Tibial nerve (tissue), 4 donors: ENCODE measurements at regions not wholly inside any gene's neighbourhood (a gene's known extent, or its start where the extent isn't known, plus 50 kb on each side); places are given as distances from the start of the nearest gene placed in this dataset.

ENCODE experiments used
- EP300 ChIP-seq, 2 donors: sonication (generic); formaldehyde crosslinking; IDR thresholded peaks; one replicate each; pipeline ENCODE4 v1.6.1; 2017; ENCODE audit warnings: antibody characterized with exemption in 2 of 2, mild to moderate bottlenecking in 1 of 2
- POLR2A ChIP-seq, 2 donors: fragments of 450-650 bp; IDR thresholded peaks; one replicate each; pipeline ENCODE4 v1.6.1; 2017; ENCODE audit warnings: antibody characterized with exemption in 2 of 2, mild to moderate bottlenecking in 2 of 2, moderate library complexity in 2 of 2
- TF ChIP-seq, protein P1 (sequence below), 5 experiments: fragments of 200-600 bp in 3 of 5; fragments of 450-650 bp in 2 of 5; sonication (generic) in 3 of 5; IDR thresholded peaks; one replicate each; pipeline ENCODE4 v1.5.1; 2016 to 2019; ENCODE audit warnings: antibody characterized with exemption in 5 of 5, mild to moderate bottlenecking in 3 of 5, moderate library complexity in 2 of 5

DNA sequence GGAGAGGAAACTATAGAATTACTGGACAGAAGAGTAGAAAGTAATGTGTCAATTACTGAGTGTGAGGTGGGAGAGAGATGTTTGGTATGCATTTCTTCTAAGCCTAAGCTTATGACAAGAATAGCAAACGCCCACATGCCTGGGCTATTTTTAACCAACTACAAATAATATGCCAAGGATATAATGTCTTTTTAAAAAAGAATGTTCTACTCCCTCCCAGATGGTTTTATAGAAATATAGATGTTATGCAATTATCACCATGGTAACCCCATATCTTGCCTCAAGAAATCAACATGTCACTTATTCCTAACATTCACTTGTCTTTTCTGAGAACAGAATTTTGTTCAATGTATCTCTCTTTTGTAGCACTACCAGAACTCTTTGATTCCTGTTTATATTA is 996.7 kb upstream of the CHORDC1 start:
- TF ChIP-seq, protein P1, sequence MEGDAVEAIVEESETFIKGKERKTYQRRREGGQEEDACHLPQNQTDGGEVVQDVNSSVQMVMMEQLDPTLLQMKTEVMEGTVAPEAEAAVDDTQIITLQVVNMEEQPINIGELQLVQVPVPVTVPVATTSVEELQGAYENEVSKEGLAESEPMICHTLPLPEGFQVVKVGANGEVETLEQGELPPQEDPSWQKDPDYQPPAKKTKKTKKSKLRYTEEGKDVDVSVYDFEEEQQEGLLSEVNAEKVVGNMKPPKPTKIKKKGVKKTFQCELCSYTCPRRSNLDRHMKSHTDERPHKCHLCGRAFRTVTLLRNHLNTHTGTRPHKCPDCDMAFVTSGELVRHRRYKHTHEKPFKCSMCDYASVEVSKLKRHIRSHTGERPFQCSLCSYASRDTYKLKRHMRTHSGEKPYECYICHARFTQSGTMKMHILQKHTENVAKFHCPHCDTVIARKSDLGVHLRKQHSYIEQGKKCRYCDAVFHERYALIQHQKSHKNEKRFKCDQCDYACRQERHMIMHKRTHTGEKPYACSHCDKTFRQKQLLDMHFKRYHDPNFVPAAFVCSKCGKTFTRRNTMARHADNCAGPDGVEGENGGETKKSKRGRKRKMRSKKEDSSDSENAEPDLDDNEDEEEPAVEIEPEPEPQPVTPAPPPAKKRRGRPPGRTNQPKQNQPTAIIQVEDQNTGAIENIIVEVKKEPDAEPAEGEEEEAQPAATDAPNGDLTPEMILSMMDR (IDR thresholded peaks at IDR 0.05): no peak
- TF ChIP-seq POLR2A (IDR thresholded peaks at IDR 0.05): no peak
- no peak for TF ChIP-seq EP300 (IDR thresholded peaks at IDR 0.05)
